ENCODE measurements at regions not wholly inside any gene's neighbourhood (a gene's known extent, or its start where the extent isn't known, plus 50 kb on each side); places are given as distances from the start of the nearest gene placed in this dataset.
"Not testable (repeated sequence)": the region's sequence is repeated elsewhere in the genome, so short reads cannot be mapped to it uniquely, and the experiment has no call there.

GRCh38 chr12:131399000-131399399 is 311.9 kb upstream of the SFSWAP start:
- TF ChIP-seq, protein P1, sequence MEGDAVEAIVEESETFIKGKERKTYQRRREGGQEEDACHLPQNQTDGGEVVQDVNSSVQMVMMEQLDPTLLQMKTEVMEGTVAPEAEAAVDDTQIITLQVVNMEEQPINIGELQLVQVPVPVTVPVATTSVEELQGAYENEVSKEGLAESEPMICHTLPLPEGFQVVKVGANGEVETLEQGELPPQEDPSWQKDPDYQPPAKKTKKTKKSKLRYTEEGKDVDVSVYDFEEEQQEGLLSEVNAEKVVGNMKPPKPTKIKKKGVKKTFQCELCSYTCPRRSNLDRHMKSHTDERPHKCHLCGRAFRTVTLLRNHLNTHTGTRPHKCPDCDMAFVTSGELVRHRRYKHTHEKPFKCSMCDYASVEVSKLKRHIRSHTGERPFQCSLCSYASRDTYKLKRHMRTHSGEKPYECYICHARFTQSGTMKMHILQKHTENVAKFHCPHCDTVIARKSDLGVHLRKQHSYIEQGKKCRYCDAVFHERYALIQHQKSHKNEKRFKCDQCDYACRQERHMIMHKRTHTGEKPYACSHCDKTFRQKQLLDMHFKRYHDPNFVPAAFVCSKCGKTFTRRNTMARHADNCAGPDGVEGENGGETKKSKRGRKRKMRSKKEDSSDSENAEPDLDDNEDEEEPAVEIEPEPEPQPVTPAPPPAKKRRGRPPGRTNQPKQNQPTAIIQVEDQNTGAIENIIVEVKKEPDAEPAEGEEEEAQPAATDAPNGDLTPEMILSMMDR (conservative IDR thresholded peaks at IDR 0.05): no peak
- no peak overlapping the region for H3K27ac ChIP-seq

- not testable (repeated sequence) for H3K27ac ChIP-seq
Observed at GRCh38 chr12:131400668-131401294, 310.1 kb upstream of the SFSWAP start.

GRCh38 chr12:131401907-131402633 is 308.8 kb upstream of the SFSWAP start:
- H3K27ac ChIP-seq: not testable (repeated sequence)

- TF ChIP-seq, protein P1 (conservative IDR thresholded peaks at IDR 0.05): no peak
- no peak overlapping the region for H3K27ac ChIP-seq
Observed at GRCh38 chr12:131402781-131403396, 308.0 kb upstream of the SFSWAP start.

GRCh38 chr12:131403676-131404075 is 307.2 kb upstream of the SFSWAP start:
- H3K27ac ChIP-seq: no peak overlapping the region
- TF ChIP-seq, protein P1 (conservative IDR thresholded peaks at IDR 0.05): no peak

GRCh38 chr12:131404705-131405104 is 306.2 kb upstream of the SFSWAP start:
- H3K27ac ChIP-seq: no peak overlapping the region
- TF ChIP-seq, protein P1 (conservative IDR thresholded peaks at IDR 0.05): no peak

DNA sequence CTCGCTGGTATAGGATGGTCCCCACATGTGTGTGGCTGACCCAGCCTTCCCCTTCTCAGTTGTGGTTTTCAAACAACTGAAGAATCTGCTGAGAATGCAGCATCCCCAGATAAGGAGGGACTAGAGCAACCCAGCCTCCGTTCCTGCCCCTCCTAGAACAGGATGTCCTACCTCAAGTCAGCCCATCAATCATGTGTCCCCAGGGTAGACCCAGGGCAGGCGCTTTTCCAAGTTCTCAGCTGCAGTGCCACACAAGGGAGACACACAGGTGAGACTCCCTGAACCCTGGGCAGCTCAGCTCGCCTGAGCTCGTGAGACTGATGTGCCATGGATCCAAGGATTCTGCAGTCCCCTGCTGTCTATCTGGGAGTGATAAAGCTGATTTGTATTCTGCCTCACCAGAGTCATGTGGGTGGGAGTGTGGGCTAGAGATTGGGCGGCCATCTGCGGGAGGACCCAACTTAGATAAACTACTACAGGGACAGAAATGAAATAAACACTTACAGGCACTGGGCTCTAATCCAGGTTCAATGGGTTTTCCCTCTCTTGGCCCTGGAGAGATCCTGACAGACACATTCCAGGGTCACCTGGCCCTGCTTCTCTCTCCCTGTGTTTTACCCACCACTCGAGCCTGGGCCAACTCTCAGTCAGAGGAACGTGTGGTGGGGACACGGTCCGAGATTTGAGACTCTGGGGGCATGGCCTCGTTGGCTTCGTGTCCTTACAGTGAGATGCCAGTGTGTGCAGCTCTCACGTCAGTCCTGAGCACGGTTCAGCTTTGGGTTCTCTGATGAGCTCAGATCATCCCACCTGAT is 303.5 kb upstream of the SFSWAP start:
- TF ChIP-seq, protein P1 (conservative IDR thresholded peaks at IDR 0.05): no peak
- no peak overlapping the region for H3K27ac ChIP-seq

- TF ChIP-seq, protein P1 (conservative IDR thresholded peaks at IDR 0.05): no peak
- no peak overlapping the region for H3K27ac ChIP-seq
Observed at GRCh38 chr12:131408036-131408365, 302.9 kb upstream of the SFSWAP start.

Measured in VCaP (cell line).